Liver (tissue), 7 donors: ENCODE measurements at regions not wholly inside any gene's neighbourhood (a gene's known extent, or its start where the extent isn't known, plus 50 kb on each side); places are given as distances from the start of the nearest gene placed in this dataset.

Experiments used
- DNase-seq: peaks from one replicate; pipeline ENCODE4 v3.0.0-alpha.2; 2017; ENCODE audit warnings: low spot score
- H3K27ac ChIP-seq, 2 donors: one replicate each; pipeline ENCODE4 v1.7.0; 2013; ENCODE audit warnings: inconsistent platforms in 2 of 2, low read length in 2 of 2, control low read depth in 1 of 2, low read depth in 1 of 2, mild to moderate bottlenecking in 1 of 2
- H3K27me3 ChIP-seq, 4 donors: one replicate each; pipeline versions ENCODE4 v1.6.1 to v1.7.0; 2013; ENCODE audit warnings: low read length in 3 of 4, inconsistent platforms in 1 of 4, mild to moderate bottlenecking in 1 of 4, moderate library complexity in 1 of 4; ENCODE audit not compliant: control insufficient read depth in 4 of 4, insufficient read depth in 4 of 4
- H3K36me3 ChIP-seq, 4 donors: one replicate each; pipeline versions ENCODE4 v1.6.1 to v1.7.0; 2013; ENCODE audit warnings: low read length in 3 of 4, mild to moderate bottlenecking in 3 of 4, low read depth in 1 of 4, moderate library complexity in 1 of 4; ENCODE audit not compliant: control insufficient read depth in 4 of 4, insufficient read depth in 3 of 4
- H3K4me1 ChIP-seq, 4 donors: one replicate each; pipeline versions ENCODE4 v1.6.1 to v1.7.0; 2013; ENCODE audit warnings: low read length in 3 of 4, mild to moderate bottlenecking in 3 of 4, moderate library complexity in 1 of 4; ENCODE audit not compliant: control insufficient read depth in 4 of 4, insufficient read depth in 4 of 4
- H3K4me3 ChIP-seq, 3 donors: one replicate each; pipeline versions ENCODE4 v1.6.1 to v1.7.0; 2013; ENCODE audit warnings: low read length in 3 of 3, control low read depth in 1 of 3, low read depth in 1 of 3, mild to moderate bottlenecking in 1 of 3
- H3K9ac ChIP-seq, 2 donors: one replicate each; pipeline ENCODE4 v1.7.0; 2013; ENCODE audit warnings: low read length in 2 of 2, mild to moderate bottlenecking in 2 of 2, moderate library complexity in 2 of 2, control low read depth in 1 of 2, low read depth in 1 of 2
- H3K9me3 ChIP-seq, 4 donors: one replicate each; pipeline versions ENCODE4 v1.6.1 to v1.7.0; 2013; ENCODE audit warnings: low read length in 3 of 4; ENCODE audit not compliant: control insufficient read depth in 4 of 4
- FOXA1 ChIP-seq: IDR thresholded peaks from 2 replicates; pipeline ENCODE4 v1.6.1; 2016; ENCODE audit warnings: antibody characterized with exemption
- FOXA2 ChIP-seq: IDR thresholded peaks from 2 replicates; pipeline ENCODE4 v1.6.1; 2016; ENCODE audit warnings: antibody characterized with exemption
- GABPA ChIP-seq, 2 donors: IDR thresholded peaks in 1 of 2; conservative IDR thresholded peaks in 1 of 2; 2 replicates each; pipeline ENCODE4 v1.6.1; 2016; ENCODE audit warnings: antibody characterized with exemption in 2 of 2, mild to moderate bottlenecking in 1 of 2, moderate library complexity in 1 of 2
- HNF4A ChIP-seq, 2 donors: conservative IDR thresholded peaks; 2 replicates each; pipeline ENCODE4 v1.6.1; 2016; ENCODE audit warnings: antibody characterized with exemption in 2 of 2, mild to moderate bottlenecking in 2 of 2
- HNF4G ChIP-seq: IDR thresholded peaks from 2 replicates; pipeline ENCODE4 v1.6.1; 2016; ENCODE audit warnings: antibody characterized with exemption
- JUND ChIP-seq, 2 donors: IDR thresholded peaks; 2 replicates each; pipeline ENCODE4 v1.6.1; 2016; ENCODE audit warnings: antibody characterized with exemption in 2 of 2
- NR2F2 ChIP-seq: IDR thresholded peaks from 2 replicates; pipeline ENCODE4 v1.6.1; 2016; ENCODE audit warnings: antibody characterized with exemption
- RAD21 ChIP-seq, 2 donors: IDR thresholded peaks; 2 replicates each; pipeline ENCODE4 v1.6.1; 2016; ENCODE audit warnings: antibody characterized with exemption in 2 of 2, mild to moderate bottlenecking in 2 of 2
- RXRA ChIP-seq, 2 donors: IDR thresholded peaks; 2 replicates each; pipeline ENCODE4 v1.6.1; 2017 to 2018; ENCODE audit warnings: antibody characterized with exemption in 2 of 2, mild to moderate bottlenecking in 1 of 2
- SP1 ChIP-seq: IDR thresholded peaks from 2 replicates; pipeline ENCODE4 v1.6.1; 2018; ENCODE audit warnings: antibody characterized with exemption, mild to moderate bottlenecking
- TAF1 ChIP-seq: conservative IDR thresholded peaks from 2 replicates; pipeline ENCODE4 v1.6.1; 2016; ENCODE audit warnings: antibody characterized with exemption, mild to moderate bottlenecking
- YY1 ChIP-seq: IDR thresholded peaks from 2 replicates; pipeline ENCODE4 v1.6.1; 2016; ENCODE audit warnings: antibody characterized with exemption, mild to moderate bottlenecking
- WGBS: extraction: QIAGEN DNeasy Blood & Tissue Kit; methylation state at CpG from one replicate; pipeline ENCODE4 v1.1.7; 2013; 5-methylcytosine and 5-hydroxymethylcytosine counted together
- TF ChIP-seq, protein P1 (sequence below): IDR thresholded peaks from 2 replicates; pipeline ENCODE4 v1.6.1; 2016; ENCODE audit warnings: antibody characterized with exemption
- TF ChIP-seq, protein P2 (sequence below): IDR thresholded peaks from 2 replicates; pipeline ENCODE4 v1.6.1; 2016; ENCODE audit warnings: antibody characterized with exemption
- TF ChIP-seq, protein P3 (sequence below): IDR thresholded peaks from 2 replicates; pipeline ENCODE4 v1.6.1; 2016; ENCODE audit warnings: antibody characterized with exemption
- TF ChIP-seq, protein P4 (sequence below): IDR thresholded peaks from 2 replicates; pipeline ENCODE4 v1.6.1; 2016; ENCODE audit warnings: antibody characterized with exemption, mild to moderate bottlenecking
- donor health status: healthy.
- donor health status: healthy.
- donor health status: healthy.
- donor health status: healthy.

DNA sequence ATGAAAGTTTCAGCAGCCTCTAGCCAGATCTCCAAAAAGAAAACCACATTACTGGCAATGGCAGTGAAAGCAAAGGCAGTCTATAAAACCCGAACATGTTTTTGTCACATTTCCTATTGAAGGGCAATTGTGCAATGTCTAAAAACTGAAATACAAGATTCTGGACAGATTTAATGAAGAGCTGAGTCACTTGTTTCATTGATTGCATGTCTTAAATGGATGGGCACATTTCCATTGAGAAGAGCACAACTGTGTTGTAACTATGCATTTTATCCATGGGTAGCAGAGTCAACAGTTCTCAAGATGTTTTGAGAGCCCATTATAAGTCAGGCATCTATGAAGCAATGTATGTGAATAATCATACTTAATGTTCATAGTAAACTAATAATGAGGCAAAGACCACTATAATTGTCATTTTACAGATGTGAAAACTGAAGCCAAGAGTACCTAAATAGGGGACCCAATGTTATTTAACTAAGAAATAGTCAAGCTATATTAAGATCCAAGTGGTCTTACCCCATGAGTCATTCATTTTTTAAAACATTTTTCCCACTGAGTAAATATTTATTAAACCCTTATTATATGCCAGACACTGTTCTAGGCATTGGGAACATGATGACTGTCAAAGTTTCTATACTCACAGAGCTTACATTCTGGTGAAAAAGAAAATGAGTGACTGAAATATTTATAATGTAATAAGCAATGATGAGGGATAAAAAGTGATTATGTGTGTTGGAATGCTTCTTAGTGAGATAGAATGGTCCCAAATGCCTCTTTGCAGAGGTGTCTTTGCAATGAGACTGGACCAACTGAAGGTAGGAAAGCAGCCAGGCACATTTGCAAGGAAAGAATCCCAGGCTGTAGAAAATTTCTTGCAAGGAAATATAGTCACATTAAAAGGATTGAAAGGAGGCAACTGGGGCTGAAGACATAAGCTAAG lies 818.9 kb upstream of the ACVR2A start:
- 72% methylated on average over 1 of the region's 1 CpG for WGBS
- no peak overlapping the region for H3K9ac ChIP-seq
- no peaks in the 10 kb centered on the region for H3K36me3 ChIP-seq
- H3K4me1 ChIP-seq = no peaks in the 10 kb centered on the region
- H3K9me3 ChIP-seq = peaks cover 0 to 9% (median 0%) of the 10 kb centered on the region in 4 donors
- no peak for DNase-seq
- H3K27ac ChIP-seq = no peak overlapping the region
- TF ChIP-seq FOXA2 = no peak
- TF ChIP-seq, protein P1, sequence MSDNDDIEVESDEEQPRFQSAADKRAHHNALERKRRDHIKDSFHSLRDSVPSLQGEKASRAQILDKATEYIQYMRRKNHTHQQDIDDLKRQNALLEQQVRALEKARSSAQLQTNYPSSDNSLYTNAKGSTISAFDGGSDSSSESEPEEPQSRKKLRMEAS = no peak
- TF ChIP-seq TAF1 = no peak
- no peak for TF ChIP-seq GABPA (IDR thresholded peaks at IDR 0.05 in 1 of 2, conservative IDR thresholded peaks at IDR 0.05 in 1 of 2)
- H3K27me3 ChIP-seq = no peaks in the 10 kb centered on the region
- H3K4me3 ChIP-seq = no peak overlapping the region

DNA sequence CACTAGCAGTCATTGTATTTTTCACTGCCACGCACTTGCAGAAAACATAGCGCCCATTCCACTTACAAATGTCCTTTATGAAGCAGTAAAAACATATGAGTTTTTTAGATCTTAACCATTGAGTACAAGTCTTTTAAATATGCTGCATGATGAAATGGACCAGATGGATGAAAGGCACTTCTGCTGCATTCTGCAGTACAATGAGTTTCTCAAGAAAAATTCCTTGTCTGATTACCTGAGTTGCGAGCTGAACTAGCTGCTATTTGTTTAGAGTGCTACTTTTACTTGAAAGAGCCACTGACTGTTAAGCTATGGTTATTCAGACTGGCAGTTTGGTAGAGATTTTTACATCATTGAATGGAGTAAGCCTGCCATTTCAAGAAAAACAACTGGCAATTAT lies 825.5 kb upstream of the ACVR2A start:
- no peaks in the 10 kb centered on the region for H3K27me3 ChIP-seq

DNA sequence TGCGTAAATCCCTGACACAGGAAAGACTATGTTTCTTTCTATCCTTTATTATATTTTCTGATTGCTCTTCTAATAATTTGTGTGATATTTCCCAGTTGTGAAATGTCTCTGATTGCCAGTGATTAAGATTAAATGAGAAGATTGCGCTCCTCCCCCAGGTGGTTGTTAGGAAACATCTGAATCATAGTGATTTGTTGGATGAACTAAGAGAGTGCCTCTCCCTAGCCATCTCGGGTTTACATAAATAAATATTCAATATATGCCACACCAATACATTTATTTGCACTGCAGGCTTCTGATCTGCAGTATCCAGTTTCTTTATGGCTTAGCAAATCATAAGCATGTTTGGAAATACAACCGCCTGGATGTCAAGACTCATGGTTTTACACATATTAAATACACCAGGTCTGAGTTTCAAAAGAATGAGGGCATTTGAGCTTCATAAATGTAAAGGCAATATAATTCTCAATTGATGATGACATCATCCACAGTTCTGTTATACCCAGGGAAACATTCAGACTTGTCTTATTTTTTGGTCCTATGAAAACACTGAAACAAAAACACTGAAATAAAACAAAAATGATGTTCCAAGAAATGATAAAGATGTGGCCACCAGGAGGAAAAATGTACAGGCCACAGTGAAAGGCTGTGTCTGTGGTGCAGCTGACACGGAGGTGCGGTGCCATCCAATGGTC lies 826.7 kb upstream of the ACVR2A start:
- DNase-seq = no peak
- Histone ChIP-seq H3K27me3 (no peaks in the 10 kb centered on the region), H3K27ac (no peak overlapping the region), H3K9ac (no peak overlapping the region), H3K4me3 (no peak overlapping the region), H3K9me3 (peaks cover 0 to 5% (median 0%) of the 10 kb centered on the region in 4 donors), H3K36me3 (no peaks in the 10 kb centered on the region), H3K4me1 (no peaks in the 10 kb centered on the region)
- WGBS = 87% methylated on average over 6 of the region's 6 CpGs
- TF ChIP-seq RAD21 (IDR thresholded peaks at IDR 0.05) = no peak
- TF ChIP-seq GABPA (IDR thresholded peaks at IDR 0.05 in 1 of 2, conservative IDR thresholded peaks at IDR 0.05 in 1 of 2) = no peak
- no peak for TF ChIP-seq FOXA1
- TF ChIP-seq, protein P2, sequence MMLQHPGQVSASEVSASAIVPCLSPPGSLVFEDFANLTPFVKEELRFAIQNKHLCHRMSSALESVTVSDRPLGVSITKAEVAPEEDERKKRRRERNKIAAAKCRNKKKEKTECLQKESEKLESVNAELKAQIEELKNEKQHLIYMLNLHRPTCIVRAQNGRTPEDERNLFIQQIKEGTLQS = no peak
- TF ChIP-seq, protein P3, sequence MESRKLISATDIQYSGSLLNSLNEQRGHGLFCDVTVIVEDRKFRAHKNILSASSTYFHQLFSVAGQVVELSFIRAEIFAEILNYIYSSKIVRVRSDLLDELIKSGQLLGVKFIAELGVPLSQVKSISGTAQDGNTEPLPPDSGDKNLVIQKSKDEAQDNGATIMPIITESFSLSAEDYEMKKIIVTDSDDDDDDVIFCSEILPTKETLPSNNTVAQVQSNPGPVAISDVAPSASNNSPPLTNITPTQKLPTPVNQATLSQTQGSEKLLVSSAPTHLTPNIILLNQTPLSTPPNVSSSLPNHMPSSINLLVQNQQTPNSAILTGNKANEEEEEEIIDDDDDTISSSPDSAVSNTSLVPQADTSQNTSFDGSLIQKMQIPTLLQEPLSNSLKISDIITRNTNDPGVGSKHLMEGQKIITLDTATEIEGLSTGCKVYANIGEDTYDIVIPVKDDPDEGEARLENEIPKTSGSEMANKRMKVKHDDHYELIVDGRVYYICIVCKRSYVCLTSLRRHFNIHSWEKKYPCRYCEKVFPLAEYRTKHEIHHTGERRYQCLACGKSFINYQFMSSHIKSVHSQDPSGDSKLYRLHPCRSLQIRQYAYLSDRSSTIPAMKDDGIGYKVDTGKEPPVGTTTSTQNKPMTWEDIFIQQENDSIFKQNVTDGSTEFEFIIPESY = no peak
- TF ChIP-seq HNF4A (conservative IDR thresholded peaks at IDR 0.05) = no peak
- TF ChIP-seq RXRA (IDR thresholded peaks at IDR 0.05) = no peak
- TF ChIP-seq YY1 = no peak
- no peak for TF ChIP-seq HNF4G
- no peak for TF ChIP-seq JUND (IDR thresholded peaks at IDR 0.05)
- TF ChIP-seq, protein P4, sequence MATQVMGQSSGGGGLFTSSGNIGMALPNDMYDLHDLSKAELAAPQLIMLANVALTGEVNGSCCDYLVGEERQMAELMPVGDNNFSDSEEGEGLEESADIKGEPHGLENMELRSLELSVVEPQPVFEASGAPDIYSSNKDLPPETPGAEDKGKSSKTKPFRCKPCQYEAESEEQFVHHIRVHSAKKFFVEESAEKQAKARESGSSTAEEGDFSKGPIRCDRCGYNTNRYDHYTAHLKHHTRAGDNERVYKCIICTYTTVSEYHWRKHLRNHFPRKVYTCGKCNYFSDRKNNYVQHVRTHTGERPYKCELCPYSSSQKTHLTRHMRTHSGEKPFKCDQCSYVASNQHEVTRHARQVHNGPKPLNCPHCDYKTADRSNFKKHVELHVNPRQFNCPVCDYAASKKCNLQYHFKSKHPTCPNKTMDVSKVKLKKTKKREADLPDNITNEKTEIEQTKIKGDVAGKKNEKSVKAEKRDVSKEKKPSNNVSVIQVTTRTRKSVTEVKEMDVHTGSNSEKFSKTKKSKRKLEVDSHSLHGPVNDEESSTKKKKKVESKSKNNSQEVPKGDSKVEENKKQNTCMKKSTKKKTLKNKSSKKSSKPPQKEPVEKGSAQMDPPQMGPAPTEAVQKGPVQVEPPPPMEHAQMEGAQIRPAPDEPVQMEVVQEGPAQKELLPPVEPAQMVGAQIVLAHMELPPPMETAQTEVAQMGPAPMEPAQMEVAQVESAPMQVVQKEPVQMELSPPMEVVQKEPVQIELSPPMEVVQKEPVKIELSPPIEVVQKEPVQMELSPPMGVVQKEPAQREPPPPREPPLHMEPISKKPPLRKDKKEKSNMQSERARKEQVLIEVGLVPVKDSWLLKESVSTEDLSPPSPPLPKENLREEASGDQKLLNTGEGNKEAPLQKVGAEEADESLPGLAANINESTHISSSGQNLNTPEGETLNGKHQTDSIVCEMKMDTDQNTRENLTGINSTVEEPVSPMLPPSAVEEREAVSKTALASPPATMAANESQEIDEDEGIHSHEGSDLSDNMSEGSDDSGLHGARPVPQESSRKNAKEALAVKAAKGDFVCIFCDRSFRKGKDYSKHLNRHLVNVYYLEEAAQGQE = no peak

More for the DNA sequence above, 825.5 kb upstream of the ACVR2A start:
- Histone ChIP-seq H3K4me3 (no peak overlapping the region), H3K36me3 (no peaks in the 10 kb centered on the region), H3K27ac (no peak overlapping the region), H3K9ac (no peak overlapping the region), H3K4me1 (no peaks in the 10 kb centered on the region), H3K9me3 (peaks cover 0 to 9% (median 0%) of the 10 kb centered on the region in 4 donors)
- 88% methylated on average over 3 of the region's 3 CpGs for WGBS
- no peak for DNase-seq
- TF ChIP-seq FOXA1 = no peak
- no peak for TF ChIP-seq NR2F2
- TF ChIP-seq SP1 = no peak
- TF ChIP-seq HNF4A (conservative IDR thresholded peaks at IDR 0.05) = no peak
- TF ChIP-seq GABPA (IDR thresholded peaks at IDR 0.05 in 1 of 2, conservative IDR thresholded peaks at IDR 0.05 in 1 of 2) = no peak
